ENCODE measurements at regions not wholly inside any gene's neighbourhood (a gene's known extent, or its start where the extent isn't known, plus 50 kb on each side); places are given as distances from the start of the nearest gene placed in this dataset.

DNA sequence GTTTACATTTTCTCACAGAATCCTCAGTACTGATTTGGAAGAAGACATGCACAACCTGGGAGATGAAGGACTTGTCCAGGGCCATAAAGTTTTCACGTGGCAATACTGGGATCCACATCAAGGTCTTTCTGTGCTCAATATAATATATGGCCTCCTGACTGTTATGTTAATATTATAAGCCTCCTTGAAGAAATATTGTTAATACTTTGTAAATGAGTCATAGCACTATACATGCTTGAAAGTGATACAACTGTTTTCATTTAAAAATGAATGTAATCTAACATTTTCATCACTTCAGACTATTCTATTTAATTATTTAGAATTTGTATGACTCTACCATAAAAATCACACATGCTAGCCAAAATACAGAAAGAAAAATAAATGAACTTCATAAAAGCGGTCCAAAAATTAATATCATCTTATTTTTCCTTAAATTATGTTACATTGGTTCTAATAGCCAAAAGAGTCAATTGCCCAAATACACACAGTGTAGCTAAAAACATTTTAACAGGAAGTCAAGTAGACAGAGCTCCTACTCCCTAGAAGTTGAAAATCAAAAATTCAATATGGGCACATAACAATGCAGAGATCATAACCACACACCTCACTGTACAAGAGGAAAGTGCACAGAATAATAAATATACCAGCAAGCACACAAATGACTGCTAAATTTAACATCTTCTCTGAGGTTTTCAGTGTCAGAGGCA, 188.0 kb upstream of the HDDC2 start (continued):
- no peak for TF ChIP-seq CDX4 (CRISPR knock-in tag; IDR thresholded peaks at IDR 0.05; ENCODE audit: borderline replicate concordance)

- Mint-ChIP-seq H3K27ac (no peak overlapping the region), H3K4me3 (no peak overlapping the region), H3K36me3 (no peaks in the 10 kb centered on the region), H3K4me1 (no peaks in the 10 kb centered on the region), H3K27me3 (ENCODE audit: low read depth) (no peaks in the 10 kb centered on the region; the same call in 1 of the 2 replicates), H3K9me3 (no peaks in the 10 kb centered on the region)
- DNase-seq (ENCODE audit: low spot score) (no peak), ATAC-seq (no peak)
- TF ChIP-seq, protein P1, sequence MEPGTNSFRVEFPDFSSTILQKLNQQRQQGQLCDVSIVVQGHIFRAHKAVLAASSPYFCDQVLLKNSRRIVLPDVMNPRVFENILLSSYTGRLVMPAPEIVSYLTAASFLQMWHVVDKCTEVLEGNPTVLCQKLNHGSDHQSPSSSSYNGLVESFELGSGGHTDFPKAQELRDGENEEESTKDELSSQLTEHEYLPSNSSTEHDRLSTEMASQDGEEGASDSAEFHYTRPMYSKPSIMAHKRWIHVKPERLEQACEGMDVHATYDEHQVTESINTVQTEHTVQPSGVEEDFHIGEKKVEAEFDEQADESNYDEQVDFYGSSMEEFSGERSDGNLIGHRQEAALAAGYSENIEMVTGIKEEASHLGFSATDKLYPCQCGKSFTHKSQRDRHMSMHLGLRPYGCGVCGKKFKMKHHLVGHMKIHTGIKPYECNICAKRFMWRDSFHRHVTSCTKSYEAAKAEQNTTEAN (CRISPR knock-in tag; IDR thresholded peaks at IDR 0.05), result no peak
- TF ChIP-seq GTF2I (CRISPR knock-in tag; conservative IDR thresholded peaks at IDR 0.05) (no peak), JUN (CRISPR knock-in tag; IDR thresholded peaks at IDR 0.05) (no peak), TEAD1 (CRISPR knock-in tag; IDR thresholded peaks at IDR 0.05) (no peak), RORB (CRISPR knock-in tag; IDR thresholded peaks at IDR 0.05) (no peak), STAT6 (CRISPR knock-in tag; conservative IDR thresholded peaks at IDR 0.05; ENCODE audit: low read depth) (no peak), ZNF416 (CRISPR knock-in tag; IDR thresholded peaks at IDR 0.05) (no peak), ESRRA (CRISPR knock-in tag; IDR thresholded peaks at IDR 0.05; ENCODE audit: borderline replicate concordance) (no peak), ZNF396 (CRISPR knock-in tag; IDR thresholded peaks at IDR 0.05; ENCODE audit: borderline replicate concordance) (no peak), ZNF671 (CRISPR knock-in tag; IDR thresholded peaks at IDR 0.05) (no peak), AR (CRISPR knock-in tag; IDR thresholded peaks at IDR 0.05) (no peak), ZNF512 (CRISPR knock-in tag; IDR thresholded peaks at IDR 0.05; ENCODE audit: borderline replicate concordance) (no peak), CBFB (CRISPR knock-in tag; IDR thresholded peaks at IDR 0.05; ENCODE audit: low read depth) (no peak), ZBTB21 (CRISPR knock-in tag; IDR thresholded peaks at IDR 0.05; ENCODE audit: borderline replicate concordance) (no peak)
- TF ChIP-seq, protein P2, sequence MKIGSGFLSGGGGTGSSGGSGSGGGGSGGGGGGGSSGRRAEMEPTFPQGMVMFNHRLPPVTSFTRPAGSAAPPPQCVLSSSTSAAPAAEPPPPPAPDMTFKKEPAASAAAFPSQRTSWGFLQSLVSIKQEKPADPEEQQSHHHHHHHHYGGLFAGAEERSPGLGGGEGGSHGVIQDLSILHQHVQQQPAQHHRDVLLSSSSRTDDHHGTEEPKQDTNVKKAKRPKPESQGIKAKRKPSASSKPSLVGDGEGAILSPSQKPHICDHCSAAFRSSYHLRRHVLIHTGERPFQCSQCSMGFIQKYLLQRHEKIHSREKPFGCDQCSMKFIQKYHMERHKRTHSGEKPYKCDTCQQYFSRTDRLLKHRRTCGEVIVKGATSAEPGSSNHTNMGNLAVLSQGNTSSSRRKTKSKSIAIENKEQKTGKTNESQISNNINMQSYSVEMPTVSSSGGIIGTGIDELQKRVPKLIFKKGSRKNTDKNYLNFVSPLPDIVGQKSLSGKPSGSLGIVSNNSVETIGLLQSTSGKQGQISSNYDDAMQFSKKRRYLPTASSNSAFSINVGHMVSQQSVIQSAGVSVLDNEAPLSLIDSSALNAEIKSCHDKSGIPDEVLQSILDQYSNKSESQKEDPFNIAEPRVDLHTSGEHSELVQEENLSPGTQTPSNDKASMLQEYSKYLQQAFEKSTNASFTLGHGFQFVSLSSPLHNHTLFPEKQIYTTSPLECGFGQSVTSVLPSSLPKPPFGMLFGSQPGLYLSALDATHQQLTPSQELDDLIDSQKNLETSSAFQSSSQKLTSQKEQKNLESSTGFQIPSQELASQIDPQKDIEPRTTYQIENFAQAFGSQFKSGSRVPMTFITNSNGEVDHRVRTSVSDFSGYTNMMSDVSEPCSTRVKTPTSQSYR (CRISPR knock-in tag; IDR thresholded peaks at IDR 0.05), result no peak
- TF ChIP-seq, protein P3, sequence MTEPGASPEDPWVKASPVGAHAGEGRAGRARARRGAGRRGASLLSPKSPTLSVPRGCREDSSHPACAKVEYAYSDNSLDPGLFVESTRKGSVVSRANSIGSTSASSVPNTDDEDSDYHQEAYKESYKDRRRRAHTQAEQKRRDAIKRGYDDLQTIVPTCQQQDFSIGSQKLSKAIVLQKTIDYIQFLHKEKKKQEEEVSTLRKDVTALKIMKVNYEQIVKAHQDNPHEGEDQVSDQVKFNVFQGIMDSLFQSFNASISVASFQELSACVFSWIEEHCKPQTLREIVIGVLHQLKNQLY (CRISPR knock-in tag; IDR thresholded peaks at IDR 0.05), result no peak
- TF ChIP-seq, protein P4, sequence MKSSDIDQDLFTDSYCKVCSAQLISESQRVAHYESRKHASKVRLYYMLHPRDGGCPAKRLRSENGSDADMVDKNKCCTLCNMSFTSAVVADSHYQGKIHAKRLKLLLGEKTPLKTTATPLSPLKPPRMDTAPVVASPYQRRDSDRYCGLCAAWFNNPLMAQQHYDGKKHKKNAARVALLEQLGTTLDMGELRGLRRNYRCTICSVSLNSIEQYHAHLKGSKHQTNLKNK (CRISPR knock-in tag; IDR thresholded peaks at IDR 0.05), result no peak
- POLR2A ChIA-PET, result no interaction called here
- CTCF ChIA-PET, result interaction anchor here (0.6 kb wide), 1 partner anchor 414 kb away, joined by 3 read pairs; no protein-coding TSS in a partner anchor
Measured at GRCh38 chr6:125491860-125492618, 190.3 kb upstream of the HDDC2 start.

Data from WTC11 (cell line).